H9 (cell line): ENCODE measurements at regions not wholly inside any gene's neighbourhood (a gene's known extent, or its start where the extent isn't known, plus 50 kb on each side); places are given as distances from the start of the nearest gene placed in this dataset.

Experiments used
- DNase-seq: peaks from one replicate; pipeline ENCODE4 v3.0.0-alpha.2; 2017
- H2AFZ ChIP-seq: one replicate; pipeline ENCODE4 v1.6.1; 2013; ENCODE audit warnings: mild to moderate bottlenecking, low read length, control low read depth, moderate library complexity
- H2AK5ac ChIP-seq: 2 replicates; pipeline ENCODE4 v1.6.1; 2013; ENCODE audit warnings: low read length, control low read depth, mixed read lengths; ENCODE audit not compliant: insufficient read length
- H2BK120ac ChIP-seq: one replicate; pipeline ENCODE4 v1.6.1; 2013; ENCODE audit warnings: low read depth, mild to moderate bottlenecking, low read length, control low read depth, inconsistent platforms; ENCODE audit not compliant: poor library complexity, severe bottlenecking
- H2BK12ac ChIP-seq: 2 replicates; pipeline ENCODE4 v1.6.1; 2013; ENCODE audit warnings: low read length, control low read depth, mixed read lengths, low read depth; ENCODE audit not compliant: insufficient read length
- H2BK15ac ChIP-seq: 2 replicates; pipeline ENCODE4 v1.6.1; 2013; ENCODE audit warnings: low read depth, low read length, control low read depth
- H2BK20ac ChIP-seq: one replicate; pipeline ENCODE4 v1.6.1; 2013; ENCODE audit warnings: low read depth, mild to moderate bottlenecking, low read length, control low read depth, inconsistent platforms; ENCODE audit not compliant: poor library complexity, severe bottlenecking
- H2BK5ac ChIP-seq: 2 replicates; pipeline ENCODE4 v1.6.1; 2013; ENCODE audit warnings: low read length, control low read depth, mixed read lengths; ENCODE audit not compliant: insufficient read length
- H3K14ac ChIP-seq: 2 replicates; pipeline ENCODE4 v1.6.1; 2013; ENCODE audit warnings: low read length, control low read depth; ENCODE audit not compliant: insufficient read depth
- H3K18ac ChIP-seq: 2 replicates; pipeline ENCODE4 v1.6.1; 2013; ENCODE audit warnings: low read depth, mild to moderate bottlenecking, mixed read lengths, low read length, control low read depth; ENCODE audit not compliant: insufficient read length
- H3K23ac ChIP-seq: 2 replicates; pipeline ENCODE4 v1.6.1; 2013; ENCODE audit warnings: low read length, control low read depth, mixed read lengths, low read depth; ENCODE audit not compliant: insufficient read length
- H3K23me2 ChIP-seq: 2 replicates; pipeline ENCODE4 v1.6.1; 2013; ENCODE audit warnings: low read depth, mild to moderate bottlenecking, mixed read lengths, low read length, control low read depth; ENCODE audit not compliant: insufficient read length, poor library complexity, severe bottlenecking
- H3K27ac ChIP-seq: 2 replicates; pipeline ENCODE4 v1.5.1; 2013; ENCODE audit warnings: low read length, control low read depth, mixed read lengths, low read depth; ENCODE audit not compliant: insufficient read length
- H3K27me3 ChIP-seq: 2 replicates; pipeline ENCODE4 v1.6.1; 2013; ENCODE audit warnings: low read length, control low read depth, inconsistent platforms; ENCODE audit not compliant: insufficient read depth
- H3K4ac ChIP-seq: 2 replicates; pipeline ENCODE4 v1.6.1; 2013; ENCODE audit warnings: low read depth, mild to moderate bottlenecking, control low read depth, inconsistent platforms, low read length, moderate library complexity
- H3K4me1 ChIP-seq: 2 replicates; pipeline ENCODE4 v1.6.1; 2013; ENCODE audit warnings: low read length, control low read depth, inconsistent platforms; ENCODE audit not compliant: insufficient read depth
- H3K4me2 ChIP-seq: 2 replicates; pipeline ENCODE4 v1.6.1; 2013; ENCODE audit warnings: low read length, control low read depth, mixed read lengths; ENCODE audit not compliant: insufficient read length, insufficient read depth
- H3K56ac ChIP-seq: 2 replicates; pipeline ENCODE4 v1.6.1; 2013; ENCODE audit warnings: low read depth, mild to moderate bottlenecking, mixed read lengths, low read length, control low read depth; ENCODE audit not compliant: insufficient read length
- H3K79me1 ChIP-seq: 2 replicates; pipeline ENCODE4 v1.6.1; 2013; ENCODE audit warnings: low read depth, mild to moderate bottlenecking, moderate library complexity, low read length, control low read depth, inconsistent platforms; ENCODE audit not compliant: insufficient read depth, poor library complexity, severe bottlenecking
- H3K79me2 ChIP-seq: 2 replicates; pipeline ENCODE4 v1.6.1; 2013; ENCODE audit warnings: low read length, control low read depth, inconsistent platforms; ENCODE audit not compliant: insufficient read depth
- H3K9ac ChIP-seq: 2 replicates; pipeline ENCODE4 v1.6.1; 2013; ENCODE audit warnings: low read length, control low read depth, mixed read lengths; ENCODE audit not compliant: insufficient read length; ENCODE audit errors: extremely low read depth
- H3K9me3 ChIP-seq: one replicate; pipeline ENCODE4 v1.6.1; 2013; ENCODE audit warnings: low read depth, low read length, inconsistent platforms; ENCODE audit not compliant: control insufficient read depth
- H3T11ph ChIP-seq: one replicate; pipeline ENCODE4 v1.6.1; 2013; ENCODE audit warnings: mild to moderate bottlenecking, low read length, control low read depth, inconsistent platforms
- H4K20me1 ChIP-seq: one replicate; pipeline ENCODE4 v1.6.1; 2013; ENCODE audit not compliant: control insufficient read depth, insufficient read length, insufficient read depth
- H4K5ac ChIP-seq: 2 replicates; pipeline ENCODE4 v1.6.1; 2013; ENCODE audit warnings: low read depth, mild to moderate bottlenecking, mixed read lengths, low read length, control low read depth; ENCODE audit not compliant: insufficient read length
- H4K8ac ChIP-seq: replicated peaks from 2 replicates; pipeline ENCODE4 v1.6.1; 2013; ENCODE audit warnings: low read length, control low read depth, mixed read lengths, low read depth; ENCODE audit not compliant: insufficient read length
- H4K91ac ChIP-seq: 2 replicates; pipeline ENCODE4 v1.6.1; 2013; ENCODE audit warnings: low read depth, mild to moderate bottlenecking, moderate library complexity, mixed read lengths, low read length, control low read depth; ENCODE audit not compliant: insufficient read length
- H3K27ac Mint-ChIP-seq, 3 experiments: 2 replicates in 2 of 3; 3 replicates in 1 of 3; pipeline ENCODE4 v1.8.0; 2020 to 2021; ENCODE audit warnings: mixed read lengths in 3 of 3, mild to moderate bottlenecking in 1 of 3, moderate library complexity in 1 of 3
- H3K27me3 Mint-ChIP-seq: 2 replicates; pipeline ENCODE4 v1.8.0; 2021; ENCODE audit warnings: low read depth, mild to moderate bottlenecking, moderate library complexity, mixed read lengths
- H3K36me3 Mint-ChIP-seq, 3 experiments: 2 replicates in 2 of 3; 3 replicates in 1 of 3; pipeline ENCODE4 v1.8.0; 2020 to 2021; ENCODE audit warnings: low read depth in 3 of 3, mixed read lengths in 3 of 3; ENCODE audit not compliant: insufficient read depth in 1 of 3
- H3K4me1 Mint-ChIP-seq, 2 experiments: 2 replicates each; pipeline ENCODE4 v1.8.0; 2020; ENCODE audit warnings: mixed read lengths in 2 of 2
- H3K4me3 Mint-ChIP-seq, 2 experiments: 2 replicates in 1 of 2; 3 replicates in 1 of 2; pipeline ENCODE4 v1.8.0; 2020 to 2021; ENCODE audit warnings: mild to moderate bottlenecking in 2 of 2, mixed read lengths in 2 of 2, moderate library complexity in 1 of 2
- H3K9me3 Mint-ChIP-seq, 2 experiments: 2 replicates in 1 of 2; 3 replicates in 1 of 2; pipeline ENCODE4 v1.8.0; 2020; ENCODE audit warnings: mild to moderate bottlenecking in 2 of 2, mixed read lengths in 2 of 2, moderate library complexity in 1 of 2
- CTCF ChIP-seq: fragments of 200-600 bp; sonication (generic); conservative IDR thresholded peaks from 3 replicates; pipeline ENCODE4 v1.8.0; 2021; ENCODE audit warnings: antibody characterized with exemption, mild to moderate bottlenecking
- WGBS: extraction: QIAGEN DNeasy Blood & Tissue Kit; methylation state at CpG from one replicate; pipeline ENCODE4 v1.1.7; 2013; ENCODE audit warnings: missing lambda C conversion rate, low lambda C conversion rate, mixed read lengths; ENCODE audit not compliant: insufficient read length; ENCODE audit errors: extremely low coverage; 5-methylcytosine and 5-hydroxymethylcytosine counted together

GRCh38 chr21:23861911-23862504 is 1745.3 kb downstream of the MRPL39 start:
- Histone ChIP-seq H3K23ac (no peak overlapping the region), H4K8ac (no peak overlapping the region), H3K4me1 (no peaks in the 10 kb centered on the region), H4K5ac (no peak overlapping the region), H3K27ac (no peak overlapping the region), H3K27me3 (no peaks in the 10 kb centered on the region), H2BK15ac (no peak overlapping the region), H3K4ac (no peak overlapping the region), H2BK5ac (no peak overlapping the region), H2BK20ac (no peak overlapping the region), H3T11ph (no peak overlapping the region), H3K4me2 (no peak overlapping the region), H3K23me2 (no peaks in the 10 kb centered on the region), H2AFZ (no peak overlapping the region), H3K79me2 (no peaks in the 10 kb centered on the region), H3K79me1 (no peaks in the 10 kb centered on the region), H4K91ac (no peak overlapping the region), H2BK12ac (no peak overlapping the region), H2BK120ac (no peak overlapping the region), H3K56ac (no peak overlapping the region), H3K14ac (no peak overlapping the region), H3K9me3 (no peaks in the 10 kb centered on the region), H4K20me1 (no peaks in the 10 kb centered on the region), H2AK5ac (no peak overlapping the region), H3K18ac (no peak overlapping the region), H3K9ac (no peak overlapping the region)
- WGBS, result no CpG with 5 or more reads among the region's 6 CpGs
- Mint-ChIP-seq H3K4me1 (peaks cover 0 to 2% of the 10 kb centered on the region in 2 experiments; a peak in 1 of 4 replicates), H3K9me3 (peaks cover 38 to 64% of the 10 kb centered on the region in 2 experiments), H3K4me3 (no peak overlapping the region), H3K36me3 (peaks cover 0 to 7% (median 0%) of the 10 kb centered on the region in 3 experiments; a peak in 5 of 7 replicates), H3K27me3 (no peaks in the 10 kb centered on the region), H3K27ac (no peak overlapping the region)
- DNase-seq, result no peak
- TF ChIP-seq CTCF, result no peak
